HEK293T (cell line): ENCODE measurements at regions not wholly inside any gene's neighbourhood (a gene's known extent, or its start where the extent isn't known, plus 50 kb on each side); places are given as distances from the start of the nearest gene placed in this dataset.

Experiments
- CTCF ChIA-PET: fragments of 350-600 bp; formaldehyde crosslinking; extraction: SDS; loops from one replicate; lab custom pipeline; 2021; ENCODE audit warnings: antibody characterized with exemption, inconsistent platforms; lab: Yijun Ruan, JAX
- POLR2A ChIA-PET: fragments of 350-600 bp; formaldehyde crosslinking; extraction: SDS; loops from one replicate; lab custom pipeline; 2020; ENCODE audit warnings: antibody characterized with exemption, inconsistent platforms; lab: Yijun Ruan, JAX
- DNase-seq: peaks from one replicate; pipeline ENCODE4 v3.0.0; 2012; ENCODE audit warnings: mixed read lengths; ENCODE audit errors: extremely low spot score
- ARNT ChIP-seq: fragments of 450-650 bp; IDR thresholded peaks from 2 replicates; pipeline ENCODE4 v1.6.1; 2017; ENCODE audit warnings: mild to moderate bottlenecking
- BHLHE40 ChIP-seq: fragments of 450-650 bp; IDR thresholded peaks from 2 replicates; pipeline ENCODE4 v1.6.1; 2016; ENCODE audit warnings: mild to moderate bottlenecking, moderate library complexity, borderline replicate concordance
- CTBP1 ChIP-seq: fragments of 450-650 bp; IDR thresholded peaks from 2 replicates; pipeline ENCODE4 v1.6.1; 2016; ENCODE audit warnings: borderline replicate concordance
- ELF4 ChIP-seq: fragments of 450-650 bp; IDR thresholded peaks from 2 replicates; pipeline ENCODE4 v1.6.1; 2017; ENCODE audit warnings: antibody characterized with exemption
- FOXA1 ChIP-seq: fragments of 450-650 bp; IDR thresholded peaks from 2 replicates; pipeline ENCODE4 v1.6.1; 2016; ENCODE audit warnings: mild to moderate bottlenecking
- FOXK2 ChIP-seq: fragments of 450-650 bp; IDR thresholded peaks from 2 replicates; pipeline ENCODE4 v1.6.1; 2016; ENCODE audit warnings: mild to moderate bottlenecking
- FOXM1 ChIP-seq: fragments of 450-650 bp; IDR thresholded peaks from 2 replicates; pipeline ENCODE4 v1.6.1; 2017; ENCODE audit warnings: mild to moderate bottlenecking, borderline replicate concordance
- HDGF ChIP-seq: fragments of 450-650 bp; IDR thresholded peaks from 2 replicates; pipeline ENCODE4 v1.6.1; 2017; ENCODE audit warnings: antibody characterized with exemption, borderline replicate concordance
- L3MBTL2 ChIP-seq: fragments of 450-650 bp; conservative IDR thresholded peaks from 2 replicates; pipeline ENCODE4 v1.6.1; 2016; ENCODE audit warnings: mild to moderate bottlenecking
- LEF1 ChIP-seq: fragments of 450-650 bp; IDR thresholded peaks from 2 replicates; pipeline ENCODE4 v1.6.1; 2017; ENCODE audit warnings: mild to moderate bottlenecking, borderline replicate concordance
- NFRKB ChIP-seq: fragments of 450-650 bp; IDR thresholded peaks from 2 replicates; pipeline ENCODE4 v1.6.1; 2016; ENCODE audit warnings: mild to moderate bottlenecking, moderate library complexity
- PKNOX1 ChIP-seq: fragments of 450-650 bp; IDR thresholded peaks from 2 replicates; pipeline ENCODE4 v1.6.1; 2016
- SP1 ChIP-seq: fragments of 450-650 bp; IDR thresholded peaks from 2 replicates; pipeline ENCODE4 v1.6.1; 2017
- SUZ12 ChIP-seq: fragments of 450-650 bp; IDR thresholded peaks from 2 replicates; pipeline ENCODE4 v1.6.1; 2016; ENCODE audit warnings: mild to moderate bottlenecking
- TARDBP ChIP-seq: fragments of 450-650 bp; IDR thresholded peaks from 2 replicates; pipeline ENCODE4 v1.6.1; 2016
- ZNF384 ChIP-seq: fragments of 450-650 bp; IDR thresholded peaks from 2 replicates; pipeline ENCODE4 v1.6.1; 2016

DNA sequence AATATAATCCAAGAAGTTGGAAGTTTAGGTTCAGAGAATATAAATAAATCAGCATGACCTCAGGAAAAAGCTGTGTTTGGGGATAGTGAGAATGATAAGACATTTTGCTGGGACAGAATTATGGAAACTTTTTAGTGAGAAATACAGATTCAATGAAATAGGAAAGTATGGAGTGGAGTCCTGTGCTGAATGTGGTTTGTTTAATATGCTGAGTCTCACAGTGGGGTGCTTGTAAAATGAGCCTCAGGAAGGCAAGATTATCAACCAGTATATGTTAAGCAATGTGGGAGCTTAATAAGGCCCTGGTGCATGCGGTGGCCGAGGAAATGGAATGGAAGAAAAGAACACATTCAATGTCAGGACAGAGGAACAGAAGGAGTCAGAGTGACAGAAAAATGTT is 1554.7 kb upstream of the TENM3 start:
- ChIA-PET POLR2A (no interaction called here), CTCF (interaction anchor here (1.1 kb wide), 1 partner anchor 22 kb away, joined by 3 read pairs; no protein-coding TSS in a partner anchor)
- peak; percentile 11 for DNase-seq
- TF ChIP-seq BHLHE40 (no peak), FOXM1 (no peak), ELF4 (no peak), SP1 (no peak), LEF1 (no peak), FOXA1 (no peak), ZNF384 (no peak), L3MBTL2 (no peak), SUZ12 (no peak), HDGF (no peak), ARNT (no peak), FOXK2 (no peak)

DNA sequence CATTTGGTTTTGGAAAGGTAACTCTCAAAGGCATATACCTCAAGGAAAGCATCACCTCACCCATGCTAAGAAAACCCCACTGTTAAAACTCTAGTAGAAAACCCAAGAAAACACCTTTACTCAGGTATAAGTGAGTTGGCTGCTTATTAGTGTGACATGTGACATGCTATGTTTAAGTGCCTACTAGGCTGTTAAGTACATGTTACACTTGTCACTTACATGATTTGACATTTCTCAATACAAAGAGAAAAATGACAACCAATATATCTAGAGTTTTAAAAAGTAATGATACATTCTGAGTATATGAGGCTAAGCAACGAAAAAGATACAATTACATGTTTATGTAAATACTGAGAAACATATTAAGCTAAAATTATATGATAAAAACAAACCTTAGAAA is 1548.3 kb upstream of the TENM3 start:
- CTCF ChIA-PET, result no interaction called here
- TF ChIP-seq HDGF, result no peak
- POLR2A ChIA-PET, result no interaction called here
- no peak for DNase-seq

GRCh38 chr4:180695851-180696250 is 1547.4 kb upstream of the TENM3 start:
- DNase-seq, result no peak
- POLR2A ChIA-PET, result no interaction called here
- CTCF ChIA-PET, result no interaction called here
- TF ChIP-seq LEF1 (no peak), PKNOX1 (no peak), TARDBP (no peak), FOXK2 (no peak)

- no peak for DNase-seq
- ChIA-PET CTCF (no interaction called here), POLR2A (no interaction called here)
- TF ChIP-seq L3MBTL2, result no peak
- no peak for TF ChIP-seq NFRKB
Observed at GRCh38 chr4:180696460-180697092, 1546.6 kb upstream of the TENM3 start.

- TF ChIP-seq ZNF384 (no peak), HDGF (no peak), TARDBP (no peak), SUZ12 (no peak), CTBP1 (no peak), FOXK2 (no peak), FOXA1 (no peak), LEF1 (no peak), SP1 (no peak), ELF4 (no peak), NFRKB (no peak), BHLHE40 (no peak), L3MBTL2 (no peak), FOXM1 (no peak), ARNT (no peak), PKNOX1 (no peak)
- POLR2A ChIA-PET, result no interaction called here
- CTCF ChIA-PET, result no interaction called here
- no peak for DNase-seq
Observed at GRCh38 chr4:180698550-180699195, 1544.5 kb upstream of the TENM3 start.

DNA sequence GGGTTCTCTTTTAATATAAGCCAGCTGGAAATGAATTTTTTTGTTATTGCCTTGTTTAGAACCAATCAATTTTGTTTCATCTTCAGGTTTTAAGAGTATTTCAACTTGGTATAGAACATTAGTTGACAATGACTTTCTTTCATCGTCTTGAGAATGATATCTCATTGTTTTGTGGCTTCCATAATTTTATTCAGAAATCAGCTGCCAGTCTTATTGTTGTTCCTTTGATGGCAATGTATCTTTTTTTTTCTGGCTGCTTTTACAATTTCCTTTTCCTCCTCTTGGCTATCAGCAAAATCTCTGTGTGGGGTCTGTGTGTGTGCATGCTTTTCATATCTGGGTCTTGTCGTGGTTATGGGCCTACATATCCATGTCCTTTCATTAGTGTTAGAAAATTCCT is 1536.4 kb upstream of the TENM3 start:
- no peak for TF ChIP-seq LEF1
- no peak for TF ChIP-seq HDGF
- no peak for TF ChIP-seq ARNT
- no peak for TF ChIP-seq L3MBTL2
- TF ChIP-seq NFRKB, result no peak
- TF ChIP-seq TARDBP, result no peak
- no peak for TF ChIP-seq BHLHE40
- no peak for TF ChIP-seq CTBP1
- ChIA-PET POLR2A (no interaction called here), CTCF (no interaction called here)
- no peak for DNase-seq

DNA sequence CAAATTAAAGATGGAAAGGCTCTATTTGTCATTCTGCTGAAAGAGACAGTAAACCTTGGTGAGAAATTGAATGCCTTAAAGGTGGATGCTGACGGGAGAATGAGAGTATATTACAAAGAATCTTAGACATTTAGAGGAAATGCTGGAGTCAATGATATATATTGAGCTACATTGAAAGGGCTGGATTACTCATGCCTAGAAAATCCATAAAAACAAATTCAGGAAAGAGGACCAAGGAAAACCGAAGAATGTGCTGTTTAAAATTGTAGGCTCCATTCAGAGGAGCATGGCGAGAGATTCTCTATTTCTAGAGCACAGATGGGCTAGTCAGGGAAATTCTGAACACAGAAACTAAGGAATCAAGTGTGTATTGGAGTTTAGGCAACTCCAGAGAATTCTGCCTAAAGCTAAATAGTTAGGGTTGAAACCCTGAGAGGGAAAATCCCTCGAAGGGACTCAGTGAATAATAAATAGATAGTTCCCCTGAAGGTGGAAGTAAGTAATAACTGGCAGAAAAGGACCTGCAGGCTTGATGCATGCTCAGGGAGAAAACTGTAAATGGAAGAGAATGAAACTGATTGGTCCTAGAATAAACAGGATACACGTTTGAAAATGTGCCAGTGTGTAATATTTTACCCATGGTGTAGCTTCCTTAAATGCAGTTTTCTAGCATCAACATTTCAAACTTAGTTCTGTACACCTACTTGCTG is 1532.4 kb upstream of the TENM3 start:
- POLR2A ChIA-PET, result no interaction called here
- CTCF ChIA-PET, result no interaction called here

More for the DNA sequence above, 1532.4 kb upstream of the TENM3 start:
- DNase-seq, result no peak
- TF ChIP-seq ELF4, result no peak
- TF ChIP-seq PKNOX1, result no peak
- TF ChIP-seq CTBP1, result no peak
- no peak for TF ChIP-seq ARNT
- no peak for TF ChIP-seq FOXM1
- TF ChIP-seq SP1, result no peak
- TF ChIP-seq LEF1, result no peak
